ENCODE measurements at regions not wholly inside any gene's neighbourhood (a gene's known extent, or its start where the extent isn't known, plus 50 kb on each side); places are given as distances from the start of the nearest gene placed in this dataset.

GRCh38 chr15:70400766-70401541 lies 303.2 kb upstream of the TLE3 start (continued):
- TF ChIP-seq SIX5 (IDR thresholded peaks at IDR 0.05; ENCODE audit: low read depth, low read length) = no peak
- no peak for TF ChIP-seq TAF1 (IDR thresholded peaks at IDR 0.05; ENCODE audit: low read depth, low read length)
- no peak for TF ChIP-seq RNF2 (IDR thresholded peaks at IDR 0.05; ENCODE audit: borderline replicate concordance, low read depth, low read length, missing control alignments, poor library complexity, severe bottlenecking)
- no peak for TF ChIP-seq POU5F1 (IDR thresholded peaks at IDR 0.05; ENCODE audit: low read depth, low read length)
- no peak for TF ChIP-seq TAF7 (optimal IDR thresholded peaks at IDR 0.05; ENCODE audit: borderline replicate concordance, low read depth, low read length)
- no peak for TF ChIP-seq CBX8 (IDR thresholded peaks at IDR 0.05; ENCODE audit: borderline replicate concordance, low read depth, low read length)

All from H1 (cell line).